HG02943 (cell line): ENCODE measurements at regions not wholly inside any gene's neighbourhood (a gene's known extent, or its start where the extent isn't known, plus 50 kb on each side); places are given as distances from the start of the nearest gene placed in this dataset.

Experiments
- ATAC-seq: cut with Tn5 transposase; IDR thresholded peaks from one replicate; pipeline ENCODE4 v1.9.1; 2021; ENCODE audit warnings: mild to moderate bottlenecking, low read depth, moderate library complexity; ENCODE audit not compliant: unreplicated experiment

DNA sequence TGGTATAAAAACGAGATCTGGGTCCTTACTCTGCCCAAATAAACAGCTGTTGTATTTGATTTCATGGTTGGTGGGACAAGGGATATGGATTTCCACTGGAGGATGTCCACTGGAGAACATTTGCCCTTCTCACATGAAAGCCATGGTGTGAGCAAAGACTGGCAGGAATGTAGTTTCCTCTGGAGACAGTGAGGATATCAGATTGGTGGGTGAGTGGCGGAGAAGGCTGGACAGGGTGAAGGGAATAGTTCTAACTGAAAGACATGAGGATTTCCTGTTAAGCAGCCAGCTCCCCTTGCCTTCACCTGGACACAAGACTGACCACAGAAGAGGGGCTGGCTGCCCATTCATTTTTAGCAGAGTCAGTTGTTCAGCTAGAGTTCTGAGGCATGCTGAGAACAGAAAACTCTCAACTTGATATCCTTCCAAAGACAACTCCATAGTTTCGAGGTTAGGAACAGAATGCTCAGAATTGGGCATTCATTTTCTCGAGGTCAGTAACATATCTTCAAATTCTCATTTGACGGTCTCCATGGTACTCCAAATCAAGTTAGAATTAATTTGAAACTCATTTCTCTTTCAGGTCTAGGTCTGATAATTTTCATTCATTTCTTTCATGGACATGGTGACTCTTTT is 365.7 kb downstream of the LRIG3 start:
- ATAC-seq, result no peak

DNA sequence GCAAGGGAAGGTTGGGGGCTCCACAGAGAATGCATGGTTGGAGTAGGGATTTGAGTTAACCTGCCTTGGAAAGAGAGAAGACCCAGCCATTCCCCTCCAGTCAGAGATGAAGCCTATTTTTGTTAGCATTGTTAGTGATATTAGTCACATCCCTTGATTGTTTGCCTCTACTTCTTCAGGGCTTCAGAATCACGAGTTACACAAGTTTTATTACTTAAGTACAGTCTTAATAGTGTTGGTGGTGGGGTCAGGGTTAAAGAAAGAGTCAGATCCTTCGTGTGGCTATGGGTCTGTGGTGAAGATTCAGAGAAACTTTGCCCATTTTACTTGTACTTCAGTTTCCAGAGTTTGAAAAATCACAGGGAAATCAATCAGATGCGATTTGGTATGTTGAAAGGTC is 363.1 kb downstream of the LRIG3 start:
- ATAC-seq, result no peak

DNA sequence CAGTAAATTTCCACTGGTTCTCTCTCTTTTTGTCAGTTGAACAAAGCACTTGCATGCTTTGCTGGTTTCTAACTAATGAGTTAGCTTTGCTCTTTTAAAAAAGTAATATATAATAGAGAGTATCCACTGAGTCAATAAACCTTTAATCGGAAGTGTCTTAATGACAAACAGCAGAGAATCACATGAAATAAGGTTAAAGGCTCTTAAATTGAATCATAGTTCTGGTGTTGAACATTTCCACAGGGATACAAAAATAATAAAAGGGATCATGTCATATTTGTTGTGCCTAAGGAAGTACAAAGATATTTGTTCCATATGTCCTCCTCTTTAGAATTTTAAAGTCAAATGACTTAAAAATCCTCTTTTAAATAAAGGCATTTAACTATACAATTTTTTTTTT is 362.6 kb downstream of the LRIG3 start:
- no peak for ATAC-seq

DNA sequence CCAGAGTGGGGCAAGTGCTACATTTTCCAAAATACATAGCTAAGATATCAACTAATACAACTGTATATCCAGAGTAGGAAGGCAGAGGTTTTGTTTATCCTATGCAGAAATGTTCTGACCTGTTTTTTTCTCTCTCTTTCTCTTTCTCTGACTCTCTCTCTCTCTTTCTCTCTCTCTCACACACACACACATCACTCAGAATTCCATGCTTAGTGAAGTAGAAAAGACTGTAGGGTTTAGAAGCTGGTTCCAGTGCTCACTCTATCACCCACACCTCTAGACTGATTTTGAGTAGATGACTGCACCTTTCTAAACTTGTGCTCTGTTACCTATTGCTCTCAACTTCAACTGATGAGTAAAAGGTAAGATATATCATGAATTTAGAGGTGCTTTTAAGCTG is 356.7 kb downstream of the LRIG3 start:
- ATAC-seq, result no peak

DNA sequence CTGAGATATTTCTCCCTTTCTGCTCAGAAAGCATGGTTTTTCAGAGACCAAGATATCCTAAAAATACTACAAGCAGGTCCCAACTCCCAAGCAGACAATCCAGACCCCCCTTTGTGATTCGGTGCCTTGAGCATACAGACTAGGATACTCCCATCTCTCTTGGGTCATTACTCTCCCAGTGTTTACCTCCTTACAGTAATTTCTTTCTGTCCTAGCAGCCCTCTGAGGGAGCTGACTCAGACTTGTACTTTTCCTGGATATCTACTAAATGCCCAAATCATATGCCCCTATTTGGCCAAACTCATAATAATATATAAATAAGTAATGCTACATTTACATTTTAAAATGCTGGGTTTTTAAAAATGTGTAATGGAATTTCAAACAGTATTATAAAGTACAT is 355.6 kb downstream of the LRIG3 start:
- ATAC-seq, result no peak

DNA sequence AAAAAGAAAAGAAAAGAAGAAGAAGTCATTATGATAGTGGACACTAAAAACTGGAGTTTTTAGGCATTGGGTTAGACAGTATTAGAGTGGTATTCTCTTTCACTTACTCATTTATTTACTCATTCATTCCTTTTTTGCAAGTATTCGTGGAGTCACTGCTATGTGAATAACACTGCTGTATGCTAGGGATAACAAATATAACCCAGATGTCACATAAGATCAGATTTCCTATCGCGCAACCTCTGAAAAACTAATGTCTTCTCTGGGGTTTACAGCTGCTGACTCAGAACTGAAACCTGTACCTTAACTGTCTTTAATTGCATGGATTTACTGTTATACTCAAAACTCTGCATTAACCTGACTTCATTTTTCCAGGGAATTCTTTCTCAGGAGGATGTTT is 353.7 kb downstream of the LRIG3 start:
- no peak for ATAC-seq

DNA sequence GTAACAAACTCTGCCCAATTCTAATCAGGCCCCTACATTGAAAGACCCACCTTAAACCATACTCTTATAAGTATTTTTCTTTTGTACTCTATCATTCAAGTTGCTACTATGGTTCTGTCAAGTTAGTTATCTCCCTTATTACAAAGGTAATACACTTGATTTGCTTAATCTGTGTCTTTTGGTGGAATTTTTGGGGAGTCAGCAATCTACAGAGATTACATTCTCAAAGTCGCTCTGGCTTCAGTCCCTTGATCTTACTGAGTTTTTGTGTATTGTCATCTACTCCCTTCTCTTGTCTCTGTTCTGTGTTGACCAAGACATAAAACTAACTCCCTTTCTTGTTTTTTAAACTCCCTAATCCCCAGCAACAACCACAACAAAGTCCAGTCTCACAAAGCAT is 353.1 kb downstream of the LRIG3 start:
- ATAC-seq, result no peak

DNA sequence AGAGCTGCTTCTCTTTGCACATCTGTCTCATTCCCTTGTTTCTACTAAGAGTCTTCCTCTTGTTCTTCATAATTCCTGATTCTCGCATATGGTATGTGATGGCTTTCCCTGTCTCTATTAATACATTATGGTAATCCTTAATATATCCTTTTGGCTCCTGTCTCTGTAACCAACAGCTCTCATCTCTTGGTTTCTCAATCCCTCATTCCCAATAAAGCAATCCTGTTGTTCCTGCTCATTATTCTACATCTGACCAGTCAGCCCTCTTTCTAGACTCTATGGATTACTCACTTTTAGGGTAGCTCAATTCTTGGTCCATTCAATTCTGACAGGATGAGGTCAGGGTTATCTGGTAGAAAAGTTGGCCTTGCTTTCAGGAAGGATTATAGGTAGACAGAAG is 349.9 kb downstream of the LRIG3 start:
- ATAC-seq, result no peak

DNA sequence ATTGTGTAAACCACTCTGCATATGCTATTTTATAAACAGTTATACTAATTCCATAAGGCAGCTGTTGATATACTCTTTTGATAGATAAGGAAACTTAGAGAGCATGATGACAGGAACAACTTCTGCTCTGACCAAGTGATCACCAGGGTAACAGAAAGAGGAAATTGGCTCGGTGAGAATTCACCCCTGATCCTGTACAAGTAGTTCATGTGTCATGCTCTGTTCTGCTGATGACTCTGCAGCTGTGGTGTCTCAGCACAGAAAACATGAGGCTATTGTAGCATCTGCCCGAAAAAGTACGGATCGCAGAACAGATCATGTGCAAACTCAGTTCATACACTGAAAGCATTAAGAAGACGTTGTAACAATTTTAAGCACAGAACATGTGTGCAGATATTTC is 345.0 kb downstream of the LRIG3 start:
- ATAC-seq, result no peak

DNA sequence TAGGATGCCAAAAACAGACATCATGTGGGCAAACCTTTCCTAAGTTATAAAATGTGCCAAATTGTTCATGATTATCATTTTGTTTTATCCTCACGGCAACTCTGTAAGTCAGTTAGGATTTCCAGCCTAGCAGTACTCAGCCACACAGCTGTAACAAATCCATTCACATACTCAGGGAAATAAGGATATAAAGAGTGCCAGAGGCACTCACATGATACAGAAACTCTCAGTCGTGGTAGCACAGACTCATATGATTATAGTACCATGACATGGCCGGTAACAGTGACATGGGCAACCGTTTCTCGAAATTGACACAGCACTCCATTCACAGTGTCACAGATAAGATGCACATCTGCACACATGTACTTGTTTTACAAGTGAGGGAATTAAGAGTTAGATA is 344.2 kb downstream of the LRIG3 start:
- ATAC-seq, result no peak

DNA sequence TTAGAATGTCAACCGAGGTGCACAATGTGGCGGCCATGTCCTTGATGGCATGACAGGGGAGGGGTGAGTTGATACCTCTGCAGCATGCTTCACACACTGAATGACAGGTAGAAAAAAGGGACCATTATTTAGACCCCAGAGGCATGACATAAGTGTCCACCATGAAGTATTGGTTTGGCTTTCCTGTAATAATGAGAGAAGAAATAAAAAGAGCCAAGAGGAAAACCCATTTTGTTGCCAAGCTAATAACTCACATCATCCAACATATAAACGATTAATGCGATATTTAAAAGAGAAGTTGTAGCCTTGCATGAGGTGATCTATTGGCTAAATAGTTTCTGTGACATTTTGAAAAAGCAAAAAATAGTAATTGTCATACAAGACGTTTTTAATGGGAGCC is 343.4 kb downstream of the LRIG3 start:
- ATAC-seq, result no peak

DNA sequence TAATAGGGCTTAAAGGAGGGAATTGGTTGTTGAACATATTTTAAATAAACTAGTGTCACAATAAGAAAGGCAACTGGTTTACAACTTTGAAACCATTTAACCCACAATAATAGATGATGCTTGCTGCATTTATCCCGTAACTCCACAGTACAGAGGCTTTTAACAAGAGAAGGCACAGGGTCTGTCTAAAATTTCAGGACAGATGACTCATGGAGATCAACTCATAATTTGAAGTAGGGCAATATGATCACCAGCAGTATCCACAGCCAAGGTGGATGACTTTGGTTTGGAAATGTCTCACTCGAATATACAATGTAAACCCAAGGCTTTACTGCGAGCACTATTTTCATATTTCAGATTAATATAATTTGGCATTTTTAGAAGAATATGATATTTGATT is 340.2 kb downstream of the LRIG3 start:
- ATAC-seq, result no peak

DNA sequence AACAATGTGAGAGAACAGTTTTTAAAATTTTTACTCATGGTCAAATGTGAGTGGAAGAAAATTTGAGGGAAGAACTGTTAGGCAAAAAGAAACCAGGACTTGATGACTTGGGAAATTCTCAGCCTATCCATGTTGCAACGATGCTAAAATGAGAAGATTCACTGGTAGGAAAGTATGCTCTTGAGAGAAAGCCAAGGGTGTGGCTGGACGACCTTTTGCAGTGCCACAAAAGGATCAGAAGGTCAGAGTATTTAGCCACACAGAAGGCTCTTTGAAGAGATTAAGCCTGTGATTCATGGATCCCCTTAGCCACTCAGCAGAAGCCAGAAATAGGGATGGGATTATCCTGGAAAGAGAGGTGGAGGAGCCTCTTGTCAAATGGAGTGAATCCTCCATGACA is 336.8 kb downstream of the LRIG3 start:
- no peak for ATAC-seq

DNA sequence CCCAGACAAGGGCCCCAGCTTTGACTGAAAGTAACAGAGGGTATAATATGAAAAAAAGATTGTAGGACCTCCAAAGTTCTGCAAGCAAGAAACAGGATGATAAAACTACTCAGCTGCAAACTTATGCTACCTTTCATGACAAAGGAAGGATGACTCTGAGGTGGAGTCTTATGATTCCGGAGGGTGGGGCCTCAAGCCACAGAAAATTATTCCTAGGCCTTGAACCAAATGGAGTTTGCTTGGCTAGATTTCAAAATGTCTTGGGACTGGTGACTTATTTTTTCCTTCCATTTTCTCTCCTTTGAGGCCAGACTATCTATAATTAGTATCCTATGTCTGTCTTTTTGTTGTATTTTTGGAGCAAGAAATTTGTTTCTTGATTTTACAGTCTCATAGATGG is 336.4 kb downstream of the LRIG3 start:
- no peak for ATAC-seq

DNA sequence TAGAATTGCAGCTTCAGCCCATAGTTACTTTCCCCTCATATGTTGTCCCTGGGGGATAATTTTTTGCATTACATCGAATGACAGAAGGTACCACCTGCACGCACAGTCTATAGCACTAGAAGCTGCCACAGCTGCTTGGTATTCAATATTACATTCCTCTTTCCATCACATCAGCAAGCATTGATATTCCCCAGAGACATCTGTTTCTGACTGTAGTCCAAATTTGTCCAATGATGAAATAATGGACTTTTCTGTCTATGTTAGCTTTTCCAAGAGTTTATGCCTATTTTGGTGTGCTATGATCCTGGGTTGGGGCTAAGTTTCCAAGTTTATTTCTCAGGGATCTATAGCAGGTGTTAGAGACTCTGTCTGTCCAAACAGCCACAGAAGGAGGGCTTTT is 335.4 kb downstream of the LRIG3 start:
- ATAC-seq, result no peak

DNA sequence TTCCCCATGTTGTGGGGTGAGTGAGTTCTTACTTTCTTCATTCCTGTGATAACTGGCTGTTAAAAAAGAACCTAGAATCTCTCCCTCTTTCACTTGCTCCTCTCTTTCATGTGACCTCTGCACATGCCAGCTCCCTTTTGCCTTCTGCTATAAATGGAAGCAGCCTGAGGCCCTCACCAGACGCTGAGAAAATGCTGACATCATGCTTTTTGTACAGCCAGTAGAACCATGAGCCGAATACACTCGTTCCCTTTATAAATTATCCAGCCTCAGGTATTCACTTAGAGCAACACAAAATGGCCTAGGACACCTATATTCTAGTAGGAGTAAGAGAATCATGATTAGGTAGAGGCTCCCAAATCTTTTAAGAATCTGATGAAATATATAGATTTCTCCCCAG is 333.5 kb downstream of the LRIG3 start:
- ATAC-seq, result no peak

DNA sequence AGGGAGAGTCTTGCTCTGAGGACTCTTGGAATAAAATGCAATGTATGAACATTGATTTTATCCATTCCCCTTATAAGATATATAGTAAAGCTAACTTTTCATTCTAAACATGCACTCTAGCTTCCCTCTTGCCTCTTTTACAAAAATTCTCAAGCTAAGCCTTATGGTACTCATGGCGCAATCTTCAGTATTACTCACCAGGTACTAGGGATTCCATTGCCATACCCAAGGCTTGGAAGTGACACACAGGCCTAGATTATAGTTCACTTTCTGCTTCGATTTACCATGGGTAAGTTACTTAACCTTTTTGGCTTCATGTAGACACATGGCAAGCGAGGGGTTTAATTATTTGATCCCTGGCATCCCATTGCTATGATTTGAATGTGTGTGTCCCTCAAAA is 331.5 kb downstream of the LRIG3 start:
- no peak for ATAC-seq

DNA sequence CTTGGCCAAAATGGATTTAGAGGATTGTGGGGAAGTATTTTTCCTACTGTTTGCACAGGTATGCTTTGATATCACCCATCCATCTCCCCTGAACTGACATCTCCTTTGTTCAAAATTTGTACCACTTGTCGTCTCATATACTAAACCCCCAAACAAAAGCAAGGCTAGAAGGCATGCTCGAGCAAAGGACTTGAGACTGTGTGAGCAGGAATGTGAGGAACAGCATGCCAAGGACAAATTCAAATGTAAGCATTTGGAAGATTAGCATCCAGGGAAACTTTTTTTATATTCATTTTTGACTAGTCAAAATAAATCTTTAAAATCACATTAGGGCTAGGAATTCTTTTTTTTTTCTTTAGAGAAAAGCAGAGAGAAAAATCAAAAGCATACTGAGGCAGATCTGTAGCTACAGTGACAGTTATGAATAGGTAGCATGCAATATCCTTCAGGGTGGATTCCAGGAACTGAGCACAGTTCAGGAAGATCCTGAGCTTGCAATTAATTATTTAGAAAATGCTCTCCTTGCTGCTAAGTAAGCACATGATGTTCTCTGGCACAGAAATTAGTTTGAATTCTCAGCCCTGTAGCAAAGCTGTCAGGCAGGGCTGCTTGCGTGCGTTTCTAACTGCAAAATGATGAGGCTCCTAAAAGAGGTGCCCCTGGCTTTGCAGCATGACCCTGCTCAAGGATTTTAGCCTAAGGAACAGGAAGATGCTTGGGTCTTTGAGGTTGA is 327.7 kb downstream of the LRIG3 start:
- ATAC-seq, result no peak

DNA sequence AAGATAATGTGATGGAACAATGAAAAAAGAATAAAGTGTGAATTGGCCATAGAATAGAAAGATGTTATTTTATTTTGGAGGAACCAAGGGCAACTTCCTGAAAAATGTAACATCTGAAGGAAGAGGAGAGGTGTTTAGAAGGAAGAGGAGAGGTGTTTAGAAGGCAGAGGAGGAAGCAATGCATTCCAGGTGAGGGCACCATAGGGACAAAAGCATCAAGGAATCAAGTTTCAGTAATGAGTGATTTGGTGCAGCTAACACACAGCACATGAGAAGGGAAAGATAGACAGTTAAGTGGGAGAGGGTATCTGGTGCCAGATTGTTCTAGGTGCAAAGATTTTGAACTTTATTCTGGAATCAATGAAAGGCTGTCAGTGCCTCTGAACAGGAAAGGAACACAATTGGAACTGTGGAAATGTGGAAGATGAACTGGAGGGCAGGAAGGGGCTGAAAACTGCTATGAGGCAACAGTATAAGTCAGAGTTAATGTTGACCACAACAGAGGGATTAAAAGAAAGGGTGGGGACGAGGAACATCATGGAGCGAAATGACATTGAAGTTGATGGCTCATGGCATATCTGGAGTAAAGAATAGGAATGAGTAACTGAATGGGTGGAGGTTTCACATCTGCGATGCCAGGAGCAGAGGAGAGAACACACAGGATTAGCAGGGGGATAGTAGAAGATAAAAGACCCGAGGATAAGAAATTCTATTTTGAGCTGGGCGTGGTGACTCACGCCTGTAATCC is 326.6 kb downstream of the LRIG3 start:
- no peak for ATAC-seq

DNA sequence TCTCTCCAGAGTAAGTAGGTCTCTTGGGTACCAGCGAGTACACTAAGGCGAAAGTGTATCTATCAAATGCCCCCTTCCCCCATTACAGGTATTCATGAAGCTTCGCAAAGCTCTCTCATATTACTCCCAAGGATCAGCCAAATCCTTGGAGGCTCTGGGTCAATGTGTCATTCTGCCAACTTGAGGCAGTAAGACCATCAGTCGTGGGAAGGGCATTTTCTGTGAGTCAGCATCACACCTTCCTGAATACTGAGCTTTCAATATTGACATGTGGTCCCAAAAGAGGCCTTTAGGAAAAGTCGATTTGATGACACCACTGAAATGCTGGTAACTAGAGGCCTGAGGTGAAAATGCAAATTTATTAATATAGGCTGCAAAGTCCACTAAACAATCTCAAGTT is 323.9 kb downstream of the LRIG3 start:
- no peak for ATAC-seq

DNA sequence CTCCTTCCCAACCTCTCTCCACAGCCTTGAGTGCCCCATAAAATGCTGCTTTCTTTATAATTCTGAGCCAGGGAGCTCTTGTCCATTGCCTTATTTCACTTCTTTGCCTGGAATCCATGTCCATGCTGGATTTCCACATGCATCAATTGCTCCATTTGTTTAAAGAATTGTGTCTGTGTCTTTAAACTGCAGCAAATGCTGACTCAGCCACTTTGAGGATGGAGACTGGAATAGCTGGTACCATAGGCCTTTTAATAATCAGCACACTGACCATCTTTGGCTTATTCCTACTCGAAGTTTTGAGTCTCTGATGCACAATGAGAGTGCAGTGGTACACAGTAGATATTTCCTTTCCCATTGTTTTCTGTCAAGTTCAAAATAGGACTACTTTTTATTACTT is 318.8 kb downstream of the LRIG3 start:
- ATAC-seq, result no peak

DNA sequence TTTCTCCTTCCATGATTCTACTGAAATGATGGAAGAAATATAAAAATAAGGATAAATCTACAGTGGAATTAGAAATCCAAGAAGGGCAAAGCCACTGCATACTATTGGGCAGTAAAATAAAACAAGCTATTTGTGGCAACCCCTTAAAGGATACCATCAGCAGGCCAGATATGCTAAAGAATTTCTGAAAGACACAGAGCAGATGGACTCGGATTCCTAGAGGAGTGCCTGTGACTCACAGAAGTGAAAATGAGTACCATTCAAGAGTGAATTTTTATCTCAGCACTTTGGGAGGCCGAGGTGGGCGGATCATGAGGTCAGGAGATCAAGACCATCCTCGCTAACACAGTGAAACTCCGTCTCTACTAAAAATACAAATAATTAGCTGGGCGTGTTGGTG is 318.1 kb downstream of the LRIG3 start:
- no peak for ATAC-seq
